ENCODE measurements at regions not wholly inside any gene's neighbourhood (a gene's known extent, or its start where the extent isn't known, plus 50 kb on each side); places are given as distances from the start of the nearest gene placed in this dataset.

- no peak for TF ChIP-seq CTCF (IDR thresholded peaks at IDR 0.05)
- TF ChIP-seq POLR2A (IDR thresholded peaks at IDR 0.05): no peak
These were observed 681.8 kb downstream of the TYW1 start for GRCh38 chr7:67678419-67678818.
